Fibroblast of skin of scalp (primary cell): ENCODE measurements at regions not wholly inside any gene's neighbourhood (a gene's known extent, or its start where the extent isn't known, plus 50 kb on each side); places are given as distances from the start of the nearest gene placed in this dataset.

Source experiments
- DNase-seq: peaks from one replicate; pipeline ENCODE4 v3.0.0-alpha.2; 2013

GRCh38 chr20:16220826-16221225, 352.4 kb downstream of the KIF16B start:
- DNase-seq, result no peak

GRCh38 chr20:16219182-16219581, 354.1 kb downstream of the KIF16B start:
- no peak for DNase-seq

GRCh38 chr20:16216914-16217230, 356.4 kb downstream of the KIF16B start:
- DNase-seq, result no peak

GRCh38 chr20:16216227-16216913, 356.9 kb downstream of the KIF16B start:
- no peak for DNase-seq

- DNase-seq, result no peak
Observed at GRCh38 chr20:16215041-16215440, 358.2 kb downstream of the KIF16B start.

GRCh38 chr20:16212790-16213189, 360.5 kb downstream of the KIF16B start:
- DNase-seq, result no peak

GRCh38 chr20:16209951-16210361, 363.3 kb downstream of the KIF16B start:
- peak; percentile 73 for DNase-seq

GRCh38 chr20:16209357-16209756, 363.9 kb downstream of the KIF16B start:
- DNase-seq, result no peak

GRCh38 chr20:16208443-16208842, 364.8 kb downstream of the KIF16B start:
- no peak for DNase-seq

- no peak for DNase-seq
Observed at GRCh38 chr20:16206817-16207216, 366.4 kb downstream of the KIF16B start.

- DNase-seq, result peak; percentile 41
Observed at GRCh38 chr20:16205507-16205906, 367.7 kb downstream of the KIF16B start.

- no peak for DNase-seq
Observed at GRCh38 chr20:16203096-16203495, 370.2 kb downstream of the KIF16B start.

- DNase-seq, result no peak
Observed at GRCh38 chr20:16201191-16201590, 372.1 kb downstream of the KIF16B start.

GRCh38 chr20:16197696-16198095, 375.6 kb downstream of the KIF16B start:
- DNase-seq, result no peak

GRCh38 chr20:16195671-16196070, 377.6 kb downstream of the KIF16B start:
- DNase-seq, result no peak

- DNase-seq, result no peak
Observed at GRCh38 chr20:16194617-16195360, 378.5 kb downstream of the KIF16B start.

GRCh38 chr20:16191496-16191895, 381.8 kb downstream of the KIF16B start:
- DNase-seq, result no peak

- no peak for DNase-seq
Observed at GRCh38 chr20:16189371-16189770, 383.9 kb downstream of the KIF16B start.

GRCh38 chr20:16187956-16188616, 385.2 kb downstream of the KIF16B start:
- no peak for DNase-seq

- DNase-seq, result no peak
Observed at GRCh38 chr20:16179919-16180318, 393.3 kb downstream of the KIF16B start.

- no peak for DNase-seq
Observed at GRCh38 chr20:16179371-16179770, 393.9 kb downstream of the KIF16B start.

- DNase-seq, result no peak
Observed at GRCh38 chr20:16178546-16179135, 394.6 kb downstream of the KIF16B start.

- no peak for DNase-seq
Observed at GRCh38 chr20:16175322-16175961, 397.8 kb downstream of the KIF16B start.
